Endothelial cell of umbilical vein (primary cell): ENCODE measurements at regions not wholly inside any gene's neighbourhood (a gene's known extent, or its start where the extent isn't known, plus 50 kb on each side); places are given as distances from the start of the nearest gene placed in this dataset.

Experiments
- BruUV-seq: library from RNA; stranded (reverse); fragments of 400-500 nt; replicated peaks from 2 replicates; lab custom pipeline; 2021; lab: Mats Ljungman, UMichigan
- CTCF ChIA-PET: fragments of 300-600, 350-600 bp; sonication (Branson Sonifier 250); formaldehyde crosslinking; loops from one replicate; lab custom pipeline; 2021; ENCODE audit warnings: antibody characterized with exemption, inconsistent platforms; lab: Charles Lee
- POLR2A ChIA-PET: fragments of 300-600, 350-600 bp; sonication (Branson Sonifier 250); formaldehyde crosslinking; loops from one replicate; lab custom pipeline; 2021; ENCODE audit warnings: antibody characterized with exemption, inconsistent platforms; lab: Charles Lee
- DNase-seq: peaks from one replicate; pipeline ENCODE4 v3.0.0-alpha.2; 2011; ENCODE audit warnings: low read depth, low spot score
- FAIRE-seq: peaks from 2 replicates; lab custom pipeline; 2011; peaks lifted over from hg19 to GRCh38; lab: Jason Lieb, UNC
- H2AFZ ChIP-seq: 2 replicates; pipeline ENCODE4 v1.6.0; 2012; ENCODE audit warnings: low read depth, low read length, control low read depth, inconsistent platforms
- H3K27ac ChIP-seq: 2 replicates; pipeline ENCODE4 v1.5.1; 2011; ENCODE audit warnings: low read depth, mild to moderate bottlenecking, control low read depth, low read length, moderate library complexity; ENCODE audit not compliant: insufficient read depth
- H3K27me3 ChIP-seq, 2 experiments: 2 replicates each; pipeline versions ENCODE4 v1.6.0 to v1.6.1; 2011; ENCODE audit warnings: low read length in 2 of 2, mixed read lengths in 1 of 2; ENCODE audit not compliant: control insufficient read depth in 2 of 2, insufficient read depth in 2 of 2
- H3K36me3 ChIP-seq, 2 experiments: 2 replicates in 1 of 2; 3 replicates in 1 of 2; pipeline ENCODE4 v1.5.1; 2011; ENCODE audit warnings: low read length in 2 of 2, mild to moderate bottlenecking in 1 of 2, moderate library complexity in 1 of 2; ENCODE audit not compliant: control insufficient read depth in 2 of 2, insufficient read depth in 2 of 2; ENCODE audit errors: extremely low read depth in 1 of 2
- H3K4me1 ChIP-seq: 3 replicates; pipeline ENCODE4 v1.5.1; 2011; ENCODE audit warnings: mild to moderate bottlenecking, low read length; ENCODE audit not compliant: control insufficient read depth, insufficient read depth; ENCODE audit errors: extremely low read depth
- H3K4me2 ChIP-seq: 2 replicates; pipeline ENCODE4 v1.6.1; 2011; ENCODE audit warnings: low read length, control low read depth, mixed read lengths; ENCODE audit not compliant: insufficient read depth
- H3K4me3 ChIP-seq, 3 experiments: fragments of 200-600 bp in 1 of 3; sonication (generic), shearing (Covaris generic) in 1 of 3; replicated peaks in 1 of 3; 2 replicates each; pipeline ENCODE4 v1.5.1; 2011 to 2016; ENCODE audit warnings: control low read depth in 3 of 3, low read length in 3 of 3, mild to moderate bottlenecking in 2 of 3, inconsistent platforms in 1 of 3, low read depth in 1 of 3, moderate library complexity in 1 of 3; ENCODE audit not compliant: insufficient read depth in 1 of 3
- H3K79me2 ChIP-seq: 2 replicates; pipeline ENCODE4 v1.6.0; 2012; ENCODE audit warnings: low read length, inconsistent platforms; ENCODE audit not compliant: control insufficient read depth, insufficient read depth
- H3K9ac ChIP-seq: replicated peaks from 2 replicates; pipeline ENCODE3; 2011; ENCODE audit warnings: low read length, control low read depth; ENCODE audit not compliant: insufficient read depth; ENCODE audit errors: extremely low read depth
- H3K9me1 ChIP-seq: replicated peaks from 3 replicates; pipeline ENCODE4 v1.6.0; 2011; ENCODE audit warnings: mild to moderate bottlenecking, low read length; ENCODE audit not compliant: control insufficient read depth, insufficient read depth; ENCODE audit errors: extremely low read depth
- H3K9me3 ChIP-seq: replicated peaks from 2 replicates; pipeline ENCODE4 v1.5.1; 2012; ENCODE audit warnings: low read length, inconsistent platforms; ENCODE audit not compliant: control insufficient read depth, insufficient read depth
- H4K20me1 ChIP-seq: replicated peaks from 2 replicates; pipeline ENCODE3; 2011; ENCODE audit warnings: mild to moderate bottlenecking, low read length; ENCODE audit not compliant: control insufficient read depth, insufficient read depth; ENCODE audit errors: extremely low read depth
- CTCF ChIP-seq, 2 donors: IDR thresholded peaks; 1 replicate in 1 of 2; 2 replicates in 1 of 2; pipeline ENCODE4 v1.5.1; 2011; ENCODE audit warnings: low read length in 2 of 2, mild to moderate bottlenecking in 2 of 2, moderate library complexity in 2 of 2, control low read depth in 1 of 2, inconsistent platforms in 1 of 2, low read depth in 1 of 2; ENCODE audit not compliant: insufficient read depth in 1 of 2; ENCODE audit errors: extremely low read depth in 1 of 2
- EZH2 ChIP-seq: IDR thresholded peaks from 2 replicates; pipeline ENCODE4 v1.6.1; 2012; ENCODE audit warnings: borderline replicate concordance, low read depth, mild to moderate bottlenecking, moderate library complexity, low read length, inconsistent platforms; ENCODE audit not compliant: severe bottlenecking
- FOS ChIP-seq: IDR thresholded peaks from 2 replicates; pipeline ENCODE4 v1.6.1; 2011; ENCODE audit warnings: mild to moderate bottlenecking, low read length, moderate library complexity, borderline replicate concordance; ENCODE audit not compliant: insufficient read depth
- GATA2 ChIP-seq: IDR thresholded peaks from 2 replicates; pipeline ENCODE4 v1.7.0; 2011; ENCODE audit warnings: low read depth, mild to moderate bottlenecking, moderate library complexity, mixed read lengths, low read length; ENCODE audit not compliant: insufficient read length, insufficient read depth
- JUN ChIP-seq: IDR thresholded peaks from 2 replicates; pipeline ENCODE4 v1.6.1; 2011; ENCODE audit warnings: borderline replicate concordance, low read depth; ENCODE audit not compliant: insufficient read length, insufficient read depth
- MAX ChIP-seq: IDR thresholded peaks from 2 replicates; pipeline ENCODE4 v1.6.1; 2011; ENCODE audit not compliant: insufficient read depth, insufficient read length
- MYC ChIP-seq: IDR thresholded peaks from one replicate; pipeline ENCODE4 v1.6.1; 2011; ENCODE audit warnings: mild to moderate bottlenecking, low read depth, low read length
- POLR2A ChIP-seq: IDR thresholded peaks from 2 replicates; pipeline ENCODE4 v1.6.1; 2012; ENCODE audit warnings: low read depth, mild to moderate bottlenecking, control low read depth, low read length
- POLR2AphosphoS5 ChIP-seq: IDR thresholded peaks from 2 replicates; pipeline ENCODE4 v1.6.1; 2012; ENCODE audit warnings: low read depth, mild to moderate bottlenecking, control low read depth, low read length, moderate library complexity; ENCODE audit not compliant: insufficient read depth
- dilution Hi-C: fragments of 300-500 bp; cut with MboI; formaldehyde crosslinking; loops from one replicate; pipeline ENCODE4 v1.15.0; 2019; ENCODE audit warnings: low sequenced_read_pairs; ENCODE audit not compliant: extremely low pct_ligation_motif_present
- intact Hi-C: fragments of 100-400 bp; cut with micrococcal nuclease; formaldehyde crosslinking; loops from one replicate; pipeline ENCODE4 v1.10.0; 2022

- Histone ChIP-seq H3K9me3 (no peaks in the 10 kb centered on the region), H3K79me2 (no peaks in the 10 kb centered on the region), H3K4me2 (no peak overlapping the region), H3K27me3 (no peaks in the 10 kb centered on the region), H2AFZ (no peak overlapping the region), H4K20me1 (no peaks in the 10 kb centered on the region), H3K4me3 (no peak overlapping the region), H3K9me1 (no peaks in the 10 kb centered on the region), H3K27ac (no peak overlapping the region), H3K9ac (no peak overlapping the region), H3K36me3 (no peaks in the 10 kb centered on the region), H3K4me1 (no peaks in the 10 kb centered on the region)
- FAIRE-seq (no peak), DNase-seq (no peak)
- ChIA-PET POLR2A (no interaction called here), CTCF (no interaction called here)
- BruUV-seq, result no TSS peak
- intact Hi-C loops (no loop called here), dilution Hi-C loops (no loop called here)
- no peak for TF ChIP-seq POLR2A
- no peak for TF ChIP-seq POLR2AphosphoS5
- no peak for TF ChIP-seq MYC
- TF ChIP-seq FOS, result no peak
- TF ChIP-seq GATA2, result no peak
- TF ChIP-seq JUN, result no peak
- TF ChIP-seq CTCF (IDR thresholded peaks at IDR 0.05; ENCODE audit: extremely low read depth in 1 of 2, insufficient read depth in 1 of 2, low read depth in 1 of 2, low read length in 2 of 2), result no peak
- TF ChIP-seq MAX, result no peak
- no peak for TF ChIP-seq EZH2
Observed at GRCh38 chr6:168915855-168916254, 337.8 kb downstream of the THBS2 start.
